H1 (cell line): ENCODE measurements at regions not wholly inside any gene's neighbourhood (a gene's known extent, or its start where the extent isn't known, plus 50 kb on each side); places are given as distances from the start of the nearest gene placed in this dataset.

ENCODE experiments used
- CTCF ChIA-PET: fragments of 300-600 bp; sonication (Branson Sonifier 250); formaldehyde crosslinking; loops from one replicate; lab custom pipeline; 2021; ENCODE audit not compliant: partially characterized antibody; lab: Charles Lee
- POLR2A ChIA-PET: fragments of 300-600 bp; sonication (Branson Sonifier 250); formaldehyde crosslinking; loops from one replicate; lab custom pipeline; 2021; ENCODE audit warnings: inconsistent platforms; ENCODE audit not compliant: partially characterized antibody; lab: Charles Lee
- DNase-seq, 2 experiments: peaks; one replicate each; pipeline versions ENCODE4 v3.0.0 to v3.0.0-alpha.2; 2010 to 2022; ENCODE audit warnings: low spot score in 2 of 2, low read depth in 1 of 2, mixed read lengths in 1 of 2
- FAIRE-seq: peaks from 2 replicates; lab custom pipeline; 2011; peaks lifted over from hg19 to GRCh38; lab: Jason Lieb, UNC
- H2AFZ ChIP-seq: 2 replicates; pipeline ENCODE4 v1.8.1; 2012; ENCODE audit warnings: low read length, inconsistent platforms
- H2AK5ac ChIP-seq: 2 replicates; pipeline ENCODE4 v1.6.1; 2013; ENCODE audit warnings: low read depth, low read length
- H2BK120ac ChIP-seq: replicated peaks from 2 replicates; pipeline ENCODE3; 2013; ENCODE audit warnings: low read depth, low read length, inconsistent platforms
- H2BK12ac ChIP-seq: 2 replicates; pipeline ENCODE4 v1.6.1; 2013; ENCODE audit warnings: low read depth, low read length
- H2BK15ac ChIP-seq: 2 replicates; pipeline ENCODE4 v1.6.1; 2013; ENCODE audit warnings: low read length
- H2BK20ac ChIP-seq: 2 replicates; pipeline ENCODE4 v1.6.1; 2013; ENCODE audit warnings: low read length
- H2BK5ac ChIP-seq: 2 replicates; pipeline ENCODE4 v1.6.1; 2013; ENCODE audit warnings: low read depth, low read length
- H3K14ac ChIP-seq: 2 replicates; pipeline ENCODE4 v1.6.1; 2013; ENCODE audit warnings: inconsistent platforms; ENCODE audit not compliant: insufficient read length
- H3K18ac ChIP-seq: 2 replicates; pipeline ENCODE4 v1.6.1; 2013; ENCODE audit warnings: low read length; ENCODE audit errors: extremely low read depth
- H3K23ac ChIP-seq: 2 replicates; pipeline ENCODE4 v1.6.1; 2013; ENCODE audit warnings: inconsistent platforms; ENCODE audit not compliant: insufficient read length
- H3K23me2 ChIP-seq: 2 replicates; pipeline ENCODE4 v1.6.1; 2013; ENCODE audit warnings: low read depth, low read length
- H3K27ac ChIP-seq: 2 replicates; pipeline ENCODE4 v1.6.1; 2011; ENCODE audit warnings: low read depth, low read length, inconsistent platforms
- H3K27me3 ChIP-seq, 4 experiments: replicated peaks in 1 of 4; 1 replicate in 1 of 4; 2 replicates in 3 of 4; pipeline versions ENCODE4 v1.6.1 to v1.8.1; 2011 to 2013; ENCODE audit warnings: low read length in 3 of 4, mild to moderate bottlenecking in 3 of 4, inconsistent platforms in 2 of 4, mixed read lengths in 2 of 4, moderate library complexity in 1 of 4; ENCODE audit not compliant: control insufficient read depth in 3 of 4, insufficient read depth in 3 of 4; ENCODE audit errors: extremely low read depth in 1 of 4
- H3K36me3 ChIP-seq, 4 experiments: 2 replicates each; pipeline versions ENCODE4 v1.6.1 to v1.8.1; 2011 to 2013; ENCODE audit warnings: mild to moderate bottlenecking in 4 of 4, low read length in 3 of 4, moderate library complexity in 2 of 4, control low read depth in 1 of 4, inconsistent platforms in 1 of 4; ENCODE audit not compliant: insufficient read depth in 4 of 4, control insufficient read depth in 2 of 4
- H3K4ac ChIP-seq: replicated peaks from 2 replicates; pipeline ENCODE3; 2013; ENCODE audit warnings: low read length, low read depth, mixed read lengths, inconsistent platforms; ENCODE audit not compliant: insufficient read length
- H3K4me1 ChIP-seq, 4 experiments: replicated peaks in 1 of 4; 1 replicate in 1 of 4; 2 replicates in 3 of 4; pipeline versions ENCODE4 v1.6.1 to v1.8.1; 2011 to 2013; ENCODE audit warnings: low read length in 3 of 4, inconsistent platforms in 2 of 4, mixed read lengths in 1 of 4; ENCODE audit not compliant: insufficient read depth in 4 of 4, control insufficient read depth in 3 of 4
- H3K4me2 ChIP-seq, 2 experiments: 2 replicates each; pipeline versions ENCODE4 v1.6.1 to v1.8.1; 2011 to 2013; ENCODE audit warnings: low read depth in 2 of 2, low read length in 2 of 2, control low read depth in 1 of 2, inconsistent platforms in 1 of 2, mild to moderate bottlenecking in 1 of 2; ENCODE audit not compliant: insufficient read depth in 1 of 2
- H3K4me3 ChIP-seq, 4 experiments: fragments of 200-600, 300-600 bp in 1 of 4; sonication (generic), shearing (Covaris generic), sonication (Bioruptor Twin) in 1 of 4; 2 replicates each; pipeline versions ENCODE4 v1.5.1 to v1.8.1; 2011 to 2016; ENCODE audit warnings: low read length in 4 of 4, low read depth in 3 of 4, control low read depth in 2 of 4, inconsistent platforms in 2 of 4, mild to moderate bottlenecking in 2 of 4, mixed read lengths in 1 of 4, moderate library complexity in 1 of 4; ENCODE audit not compliant: insufficient read depth in 2 of 4; ENCODE audit errors: extremely low read depth in 1 of 4
- H3K56ac ChIP-seq: replicated peaks from 2 replicates; pipeline ENCODE3; 2013; ENCODE audit warnings: low read depth, mild to moderate bottlenecking, mixed read lengths, low read length, inconsistent platforms; ENCODE audit not compliant: insufficient read length
- H3K79me1 ChIP-seq: 2 replicates; pipeline ENCODE4 v1.6.1; 2013; ENCODE audit warnings: low read depth, low read length, control low read depth
- H3K79me2 ChIP-seq, 2 experiments: 2 replicates each; pipeline versions ENCODE4 v1.6.1 to v1.8.1; 2012 to 2013; ENCODE audit warnings: low read length in 2 of 2, mild to moderate bottlenecking in 2 of 2, inconsistent platforms in 1 of 2; ENCODE audit not compliant: insufficient read depth in 2 of 2, control insufficient read depth in 1 of 2
- H3K9ac ChIP-seq, 4 experiments: replicated peaks in 1 of 4; 1 replicate in 1 of 4; 2 replicates in 3 of 4; pipeline versions ENCODE4 v1.6.1 to v1.8.1; 2011 to 2013; ENCODE audit warnings: low read depth in 3 of 4, low read length in 3 of 4, control low read depth in 2 of 4, mild to moderate bottlenecking in 2 of 4, moderate library complexity in 2 of 4, inconsistent platforms in 1 of 4; ENCODE audit errors: extremely low read depth in 1 of 4
- H3K9me3 ChIP-seq, 2 experiments: 2 replicates each; pipeline versions ENCODE4 v1.6.1 to v1.8.1; 2012 to 2013; ENCODE audit warnings: mild to moderate bottlenecking in 2 of 2, moderate library complexity in 2 of 2, control low read depth in 1 of 2, inconsistent platforms in 1 of 2, low read depth in 1 of 2, low read length in 1 of 2, mixed read lengths in 1 of 2; ENCODE audit not compliant: insufficient read depth in 2 of 2
- H4K20me1 ChIP-seq, 2 experiments: replicated peaks in 1 of 2; 2 replicates each; pipeline versions ENCODE3 to v1.8.1; 2011 to 2013; ENCODE audit warnings: inconsistent platforms in 2 of 2, low read length in 2 of 2, mild to moderate bottlenecking in 1 of 2; ENCODE audit not compliant: insufficient read depth in 2 of 2, control insufficient read depth in 1 of 2
- H4K5ac ChIP-seq: 2 replicates; pipeline ENCODE4 v1.6.1; 2013; ENCODE audit warnings: low read length, low read depth, mixed read lengths, inconsistent platforms; ENCODE audit not compliant: insufficient read length
- H4K8ac ChIP-seq: 2 replicates; pipeline ENCODE4 v1.8.0; 2013; ENCODE audit warnings: mild to moderate bottlenecking, moderate library complexity, low read length, inconsistent platforms; ENCODE audit not compliant: insufficient read depth; ENCODE audit errors: extremely low read depth
- H4K91ac ChIP-seq: replicated peaks from 2 replicates; pipeline ENCODE3; 2013; ENCODE audit warnings: low read length, mixed read lengths, inconsistent platforms; ENCODE audit not compliant: insufficient read length
- CBX5 ChIP-seq: fragments of 300-800, 300-1000 bp; sonication (generic); IDR thresholded peaks from 2 replicates; pipeline ENCODE4 v1.7.1; 2016; ENCODE audit warnings: antibody characterized with exemption, low read length, low read depth
- EP300 ChIP-seq, 2 experiments: IDR thresholded peaks; 1 replicate in 1 of 2; 2 replicates in 1 of 2; pipeline ENCODE4 v1.6.1; 2011 to 2012; ENCODE audit warnings: low read depth in 2 of 2, low read length in 2 of 2, mild to moderate bottlenecking in 2 of 2, borderline replicate concordance in 1 of 2, inconsistent platforms in 1 of 2, moderate library complexity in 1 of 2
- FOSL1 ChIP-seq: IDR thresholded peaks from 2 replicates; pipeline ENCODE4 v1.6.1; 2011; ENCODE audit warnings: mild to moderate bottlenecking, low read depth, low read length, moderate library complexity; ENCODE audit not compliant: insufficient read depth
- GTF2F1 ChIP-seq: IDR thresholded peaks from 2 replicates; pipeline ENCODE4 v1.6.1; 2012; ENCODE audit warnings: low read depth, low read length, improper control_type of control experiment, borderline replicate concordance
- KDM1A ChIP-seq: fragments of 200-600, 300-600 bp; sonication (generic); IDR thresholded peaks from 2 replicates; pipeline ENCODE4 v1.7.1; 2016; ENCODE audit warnings: mild to moderate bottlenecking, low read length, borderline replicate concordance
- KDM4A ChIP-seq: IDR thresholded peaks from one replicate; pipeline ENCODE4 v1.7.1; 2012; ENCODE audit warnings: low read depth, mild to moderate bottlenecking, moderate library complexity, low read length, inconsistent platforms; ENCODE audit not compliant: severe bottlenecking
- NRF1 ChIP-seq: IDR thresholded peaks from 2 replicates; pipeline ENCODE4 v1.6.1; 2011; ENCODE audit warnings: mild to moderate bottlenecking, low read depth, low read length, improper control_type of control experiment
- POLR2AphosphoS5 ChIP-seq: IDR thresholded peaks from 2 replicates; pipeline ENCODE4 v1.6.1; 2011; ENCODE audit warnings: low read depth, low read length
- RBBP5 ChIP-seq: IDR thresholded peaks from 2 replicates; pipeline ENCODE4 v1.7.1; 2012; ENCODE audit warnings: low read depth, mild to moderate bottlenecking, inconsistent platforms, low read length, moderate library complexity, borderline replicate concordance
- RNF2 ChIP-seq: fragments of 200-900, 300-1000 bp; sonication (generic); IDR thresholded peaks from 2 replicates; pipeline ENCODE4 v1.7.1; 2016; ENCODE audit warnings: borderline replicate concordance, low read depth, mild to moderate bottlenecking, antibody characterized with exemption, low read length; ENCODE audit not compliant: poor library complexity, severe bottlenecking; ENCODE audit errors: missing control alignments
- TBP ChIP-seq: IDR thresholded peaks from 2 replicates; pipeline ENCODE4 v1.6.1; 2011; ENCODE audit warnings: low read depth, low read length, improper control_type of control experiment
- WGBS, 2 experiments: shearing (Covaris generic) in 1 of 2; methylation state at CpG; one replicate each; pipeline versions ENCODE4 v1.1.6 to v1.1.7; 2013 to 2015; ENCODE audit warnings: low lambda C conversion rate in 2 of 2, mixed read lengths in 2 of 2, inconsistent platforms in 1 of 2, low coverage in 1 of 2, missing lambda C conversion rate in 1 of 2; ENCODE audit not compliant: insufficient replicate concordance in 2 of 2, insufficient coverage in 1 of 2, insufficient read length in 1 of 2; ENCODE audit errors: extremely low coverage in 1 of 2, missing lambda C conversion rate in 1 of 2; 5-methylcytosine and 5-hydroxymethylcytosine counted together
- TF ChIP-seq, protein P1 (sequence below): IDR thresholded peaks from 2 replicates; pipeline ENCODE4 v1.6.1; 2012; ENCODE audit warnings: inconsistent platforms

DNA sequence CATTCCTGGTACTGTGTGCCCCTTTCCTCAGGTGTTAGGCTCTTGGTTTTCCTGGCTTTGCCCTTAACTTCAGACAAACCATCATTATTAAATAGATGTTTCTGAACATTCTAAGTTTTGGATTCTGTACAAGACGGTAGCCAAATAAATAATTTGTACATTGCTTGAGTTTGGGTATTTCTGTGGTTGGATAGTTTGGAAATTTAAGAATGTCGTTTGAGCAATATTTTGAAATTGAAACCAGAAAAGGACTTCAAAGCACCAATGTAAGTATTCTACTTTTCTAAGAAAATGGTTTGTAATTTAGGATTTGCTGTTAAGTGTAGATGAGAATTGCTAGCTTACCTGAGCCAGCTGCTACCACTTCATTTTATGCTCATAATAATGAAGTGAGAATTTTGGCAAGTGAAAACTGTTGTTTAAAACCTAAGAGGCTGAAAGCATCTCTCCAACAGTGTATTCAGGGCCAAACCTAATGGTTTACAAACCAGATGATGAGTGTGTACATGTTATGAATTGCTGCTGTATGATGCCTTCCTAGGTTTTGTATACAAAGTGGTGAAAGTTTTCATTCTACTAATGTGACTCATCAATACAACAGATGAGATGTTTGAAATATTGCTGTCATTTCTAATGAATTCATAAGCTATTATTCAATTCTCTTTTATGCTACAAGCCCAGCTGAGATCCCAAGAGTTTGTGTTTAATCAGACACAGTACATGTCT, 181.5 kb upstream of the PRKD1 start:
- no peak overlapping the region for H4K5ac ChIP-seq
- H3K9ac ChIP-seq, result no peak overlapping the region
- no peak overlapping the region for H2BK120ac ChIP-seq
- no peak overlapping the region for H3K27ac ChIP-seq
- H3K4me3 ChIP-seq, result no peak overlapping the region
- no peaks in the 10 kb centered on the region for H4K20me1 ChIP-seq
- no peak overlapping the region for H2AFZ ChIP-seq
- WGBS, 2 experiments, result 88% methylated on average over 2 of the region's 2 CpGs; no CpG with 5 or more reads in 1 of the 2 experiments
- no peaks in the 10 kb centered on the region for H3K27me3 ChIP-seq
- H3K4me2 ChIP-seq, result no peak overlapping the region
- H3K79me2 ChIP-seq, result no peaks in the 10 kb centered on the region
- H2BK15ac ChIP-seq, result no peak overlapping the region
- no peak overlapping the region for H2BK12ac ChIP-seq
- FAIRE-seq, result no peak
- no peak for DNase-seq
- ChIA-PET POLR2A (no interaction called here), CTCF (no interaction called here)
- H3K14ac ChIP-seq, result no peak overlapping the region
- H3K36me3 ChIP-seq, result no peaks in the 10 kb centered on the region
- H3K4ac ChIP-seq, result no peak overlapping the region
- H2AK5ac ChIP-seq, result no peak overlapping the region
- peaks cover 13 to 14% of the 10 kb centered on the region in 2 experiments for H3K9me3 ChIP-seq
- no peak overlapping the region for H3K18ac ChIP-seq
- H3K23ac ChIP-seq, result no peak overlapping the region
- H4K91ac ChIP-seq, result no peak overlapping the region
- no peaks in the 10 kb centered on the region for H3K23me2 ChIP-seq
- no peaks in the 10 kb centered on the region for H3K79me1 ChIP-seq
- no peak overlapping the region for H2BK5ac ChIP-seq
- no peak overlapping the region for H3K56ac ChIP-seq
- H2BK20ac ChIP-seq, result no peak overlapping the region
- no peak overlapping the region for H4K8ac ChIP-seq
- no peaks in the 10 kb centered on the region for H3K4me1 ChIP-seq
- TF ChIP-seq RNF2 (no peak), CBX5 (no peak), KDM4A (no peak), FOSL1 (no peak), POLR2AphosphoS5 (no peak), EP300 (IDR thresholded peaks at IDR 0.05; ENCODE audit: borderline replicate concordance in 1 of 2, low read depth in 2 of 2, low read length in 2 of 2) (no peak), TBP (no peak), RBBP5 (no peak), NRF1 (no peak), GTF2F1 (no peak), KDM1A (no peak)
- TF ChIP-seq, protein P1, sequence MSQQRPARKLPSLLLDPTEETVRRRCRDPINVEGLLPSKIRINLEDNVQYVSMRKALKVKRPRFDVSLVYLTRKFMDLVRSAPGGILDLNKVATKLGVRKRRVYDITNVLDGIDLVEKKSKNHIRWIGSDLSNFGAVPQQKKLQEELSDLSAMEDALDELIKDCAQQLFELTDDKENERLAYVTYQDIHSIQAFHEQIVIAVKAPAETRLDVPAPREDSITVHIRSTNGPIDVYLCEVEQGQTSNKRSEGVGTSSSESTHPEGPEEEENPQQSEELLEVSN, result no peak
